GM10248 (cell line): ENCODE measurements at regions not wholly inside any gene's neighbourhood (a gene's known extent, or its start where the extent isn't known, plus 50 kb on each side); places are given as distances from the start of the nearest gene placed in this dataset.

Experiments used
- CTCF ChIA-PET: fragments of 300-600 bp; sonication (Branson Sonifier 250); formaldehyde crosslinking; extraction: SDS; loops from one replicate; lab custom pipeline; 2021; ENCODE audit warnings: antibody characterized with exemption; lab: Yijun Ruan, JAX
- POLR2A ChIA-PET: fragments of 350-650 bp; sonication (Branson Sonifier 250); formaldehyde crosslinking; extraction: SDS; loops from one replicate; lab custom pipeline; 2020; ENCODE audit warnings: antibody characterized with exemption; lab: Yijun Ruan, JAX
- DNase-seq: peaks from one replicate; pipeline ENCODE4 v3.0.0; 2012; ENCODE audit errors: extremely low spot score
- CTCF ChIP-seq: IDR thresholded peaks from 2 replicates; pipeline ENCODE4 v1.5.1; 2012; ENCODE audit warnings: mild to moderate bottlenecking, low read depth; ENCODE audit errors: extremely low read depth, missing control alignments, control extremely low read depth

DNA sequence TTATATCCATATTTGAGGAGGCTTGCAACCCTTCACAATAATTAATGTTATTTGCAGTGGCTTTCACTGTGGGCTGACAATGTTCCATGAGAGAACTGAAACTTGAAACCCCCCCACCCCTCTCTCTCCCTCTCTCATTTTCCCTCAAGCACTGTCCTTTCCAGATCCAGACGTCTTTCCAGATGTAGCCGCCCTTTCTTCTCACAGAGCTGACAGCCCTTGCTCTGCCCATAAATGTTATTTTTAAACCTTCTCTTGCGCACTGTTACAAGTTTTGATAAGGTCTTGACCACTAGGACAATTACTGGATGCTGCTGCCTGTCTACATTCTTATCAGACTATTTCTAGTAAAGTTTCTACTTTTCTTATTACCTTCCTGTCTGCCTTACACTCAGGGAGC is 91.4 kb upstream of the LINC00305 start:
- CTCF ChIA-PET, result no interaction called here
- no peak for DNase-seq
- no peak for TF ChIP-seq CTCF
- POLR2A ChIA-PET, result no interaction called here

DNA sequence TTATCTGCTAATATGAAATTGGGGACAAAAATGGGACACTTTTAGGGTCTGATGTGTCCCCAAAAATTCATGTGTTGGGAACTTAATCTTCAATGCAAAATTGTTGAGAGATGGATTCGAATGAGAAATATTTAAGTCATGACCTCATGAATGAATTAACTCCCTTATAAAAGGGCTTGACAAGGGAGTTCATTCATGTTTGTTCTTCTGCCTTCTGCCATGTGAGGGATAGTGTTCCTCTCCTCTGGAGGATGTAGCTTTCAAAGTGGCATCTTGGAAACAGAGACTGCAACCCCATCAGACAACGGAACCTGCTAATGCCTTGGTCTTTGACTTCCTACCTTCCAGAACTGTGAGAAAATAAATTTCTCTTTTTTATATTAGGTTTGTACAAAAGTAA is 89.2 kb upstream of the LINC00305 start:
- DNase-seq, result no peak
- POLR2A ChIA-PET, result no interaction called here
- CTCF ChIA-PET, result interaction anchor here (1.0 kb wide), 1 partner anchor 18 kb away, joined by 4 read pairs; no protein-coding TSS in a partner anchor
- TF ChIP-seq CTCF, result no peak

DNA sequence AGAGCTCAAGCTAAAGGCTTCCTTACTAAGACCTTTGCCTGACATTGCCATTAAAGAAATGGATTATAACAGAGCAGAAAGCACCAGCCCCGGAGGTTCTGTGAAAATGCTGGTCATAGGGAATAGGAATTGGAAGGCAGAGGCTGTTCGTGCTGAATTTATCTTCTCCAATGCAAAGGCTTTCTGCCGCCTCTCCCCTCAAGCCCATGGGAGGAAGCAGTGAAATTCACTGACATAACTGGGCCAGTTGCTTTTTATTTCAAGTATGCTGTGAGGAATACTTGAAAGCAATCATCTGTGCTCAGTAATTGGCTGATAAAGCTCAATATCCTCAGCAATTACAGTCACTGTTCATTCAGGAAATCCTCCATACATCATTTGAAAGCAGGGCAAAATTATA is 85.4 kb upstream of the LINC00305 start:
- no peak for TF ChIP-seq CTCF
- ChIA-PET CTCF (interaction anchor here (0.8 kb wide), 1 partner anchor 10 kb away, joined by 3 read pairs; no protein-coding TSS in a partner anchor), POLR2A (no interaction called here)
- no peak for DNase-seq

DNA sequence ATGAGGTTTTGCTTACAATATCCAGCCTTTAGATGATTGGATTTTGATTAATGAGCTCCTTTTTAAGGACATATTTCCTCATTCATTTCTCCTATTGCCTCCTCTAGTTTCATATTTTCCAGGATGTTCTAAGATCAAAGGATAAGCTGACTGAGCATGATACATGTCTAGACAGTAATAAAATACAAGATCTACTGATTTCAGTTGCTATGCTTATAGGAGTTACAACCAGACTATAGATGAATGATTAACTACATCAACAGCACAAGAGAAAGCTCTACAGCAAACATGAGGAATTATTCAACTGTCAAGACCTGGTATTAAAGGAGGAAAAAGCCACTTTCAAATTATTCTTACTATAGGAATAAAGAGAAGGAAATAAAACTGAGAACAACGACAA is 85.0 kb upstream of the LINC00305 start:
- TF ChIP-seq CTCF, result no peak
- no peak for DNase-seq
- ChIA-PET CTCF (interaction anchor here (0.8 kb wide), 1 partner anchor 10 kb away, joined by 3 read pairs; no protein-coding TSS in a partner anchor), POLR2A (no interaction called here)

GRCh38 chr18:64220941-64221340 is 72.1 kb upstream of the LINC00305 start:
- CTCF ChIA-PET, result interaction anchor here (1.1 to 1.5 kb wide), 2 partner anchors 17 to 20 kb away, joined by 3 to 4 read pairs; no protein-coding TSS in a partner anchor
- TF ChIP-seq CTCF, result no peak
- no peak for DNase-seq
- POLR2A ChIA-PET, result no interaction called here

- POLR2A ChIA-PET, result no interaction called here
- no peak for DNase-seq
- no peak for TF ChIP-seq CTCF
- CTCF ChIA-PET, result interaction anchor here (1.5 kb wide), 1 partner anchor 18 kb away, joined by 4 read pairs; no protein-coding TSS in a partner anchor
Measured at GRCh38 chr18:64219517-64219916, 70.6 kb upstream of the LINC00305 start.
